NCI-H345 treated with DMSO at 0.1 percent for 48 hours (cell line): ENCODE measurements at regions not wholly inside any gene's neighbourhood (a gene's known extent, or its start where the extent isn't known, plus 50 kb on each side); places are given as distances from the start of the nearest gene placed in this dataset.
"Not testable (repeated sequence)": the region's sequence is repeated elsewhere in the genome, so short reads cannot be mapped to it uniquely, and the experiment has no call there.

Experiments
- DNase-seq: peaks from one replicate; lab custom pipeline; 2025; ENCODE audit not compliant: unreplicated experiment; lab: John Stamatoyannopoulos, UW

DNA sequence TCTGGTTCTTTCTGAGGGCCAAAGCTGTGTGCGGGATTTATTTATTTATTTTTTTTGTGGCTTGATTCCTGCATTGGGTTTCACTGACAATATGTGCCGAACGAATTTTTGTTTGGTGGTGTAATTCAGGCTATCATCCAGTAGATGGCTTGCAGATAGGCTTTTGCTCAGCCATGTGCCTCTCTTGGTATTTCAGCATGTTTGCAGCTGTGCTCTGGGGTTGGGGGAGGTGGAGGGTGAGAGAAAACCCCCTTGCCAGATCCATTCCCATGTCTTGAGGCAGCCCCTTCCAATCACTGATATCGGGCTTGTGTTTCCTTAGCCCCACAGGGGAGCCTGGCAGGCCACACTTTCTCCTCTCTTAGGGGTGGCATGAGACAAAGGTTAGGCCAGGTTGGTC is 302.4 kb downstream of the PTGER3 start:
- DNase-seq = no peak

DNA sequence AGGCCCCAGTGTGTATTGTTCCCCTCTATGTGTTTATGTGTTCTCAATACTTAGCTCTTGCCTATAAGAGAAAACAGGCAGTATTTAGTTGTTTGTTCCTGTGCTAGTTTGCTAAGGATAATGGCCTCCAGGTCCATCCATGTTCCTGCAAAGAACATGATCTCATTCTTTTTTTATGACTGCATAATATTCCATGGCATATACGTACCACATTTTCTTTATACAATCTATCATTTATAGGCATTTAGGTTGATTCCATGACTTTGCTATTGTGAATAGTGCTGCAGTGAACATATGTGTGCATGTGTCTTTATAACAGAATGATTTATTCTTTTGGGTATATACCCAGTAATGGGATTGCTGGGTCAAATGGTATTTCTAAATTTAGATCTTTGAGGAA is 301.6 kb downstream of the PTGER3 start:
- DNase-seq = not testable (repeated sequence)

DNA sequence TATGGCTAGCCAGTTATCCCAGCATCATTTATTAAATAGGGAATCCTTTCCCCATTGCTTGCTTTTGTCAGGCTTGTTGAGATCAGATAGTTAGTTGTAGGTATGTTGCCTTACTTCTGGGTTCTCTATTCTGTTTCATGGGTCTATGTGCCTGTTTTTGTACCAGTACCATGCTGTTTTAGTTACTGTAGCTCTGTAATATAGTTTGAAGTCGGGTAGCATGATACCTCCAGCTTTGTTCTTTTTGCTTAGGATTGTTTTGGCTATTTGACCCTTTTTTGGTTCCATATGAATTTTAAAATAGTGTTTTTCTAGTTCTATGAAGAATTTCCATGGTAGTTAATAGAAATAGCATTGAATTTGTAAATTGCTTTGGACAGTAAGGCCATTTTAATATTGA is 300.5 kb downstream of the PTGER3 start:
- not testable (repeated sequence) for DNase-seq

DNA sequence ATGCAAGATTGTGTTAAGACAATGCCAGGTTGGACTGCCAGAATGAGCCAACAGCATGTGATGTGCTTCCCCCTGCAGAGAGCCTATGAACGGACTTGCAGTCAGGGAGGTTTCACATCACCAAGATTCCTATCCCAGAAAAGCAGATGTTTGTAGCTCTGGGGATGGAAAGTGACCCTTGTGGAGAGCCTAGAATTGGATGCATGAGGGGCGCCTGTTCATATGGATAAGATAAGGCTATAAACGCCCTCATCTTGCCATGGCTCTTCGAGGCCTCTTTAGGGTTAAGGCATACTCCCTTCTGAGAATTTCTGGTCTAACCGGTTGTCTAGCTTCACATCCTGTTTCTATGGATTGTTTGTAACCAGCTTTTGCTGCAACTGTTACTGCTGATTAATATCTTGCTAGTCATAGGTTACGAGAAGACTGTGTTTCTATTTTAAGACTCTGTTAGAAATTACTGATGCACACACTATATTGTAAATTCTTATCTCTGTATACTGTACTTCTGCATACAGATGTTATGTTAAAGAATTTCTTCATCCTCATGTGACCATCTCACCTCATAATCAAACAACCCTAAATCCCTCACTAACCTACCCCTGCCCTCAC is 295.8 kb downstream of the PTGER3 start:
- not testable (repeated sequence) for DNase-seq

DNA sequence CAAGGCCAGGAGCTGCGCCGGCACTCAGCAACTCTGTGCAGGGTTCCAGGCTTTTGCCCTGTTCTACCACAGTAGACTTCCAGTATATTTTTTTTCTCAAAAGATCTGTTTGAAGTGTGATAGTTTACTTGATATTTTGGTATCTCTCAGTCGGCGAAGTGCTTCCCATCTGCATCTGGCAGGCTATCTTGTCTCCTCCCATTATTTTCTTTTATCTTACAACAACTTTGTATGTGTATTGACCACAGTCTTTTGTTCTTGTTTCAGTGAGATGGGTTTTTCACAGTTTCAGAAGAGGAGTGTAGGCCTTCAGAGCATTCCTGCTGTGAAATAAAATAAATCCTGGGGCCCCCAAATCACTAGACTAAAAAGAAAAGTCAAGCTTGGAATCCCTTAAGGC is 292.9 kb downstream of the PTGER3 start:
- no peak for DNase-seq

DNA sequence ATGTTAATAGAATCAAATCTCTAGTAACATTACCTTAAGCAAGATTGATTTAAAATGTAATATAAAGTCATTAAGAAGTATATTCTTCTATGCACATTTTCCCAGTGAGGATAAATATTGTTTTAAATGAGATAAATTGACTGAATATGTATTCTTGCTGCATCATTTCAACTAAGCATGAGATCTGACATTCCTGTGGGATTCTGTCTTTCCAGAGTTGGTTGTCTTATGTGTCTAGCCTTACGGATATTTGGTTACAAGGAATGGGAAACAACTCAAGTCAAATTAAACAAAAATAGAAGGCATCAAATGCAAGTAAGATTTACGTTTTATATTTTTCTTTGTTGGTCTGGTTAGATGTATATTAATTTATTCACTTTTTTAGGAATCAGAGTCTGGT is 287.5 kb downstream of the PTGER3 start:
- no peak for DNase-seq

DNA sequence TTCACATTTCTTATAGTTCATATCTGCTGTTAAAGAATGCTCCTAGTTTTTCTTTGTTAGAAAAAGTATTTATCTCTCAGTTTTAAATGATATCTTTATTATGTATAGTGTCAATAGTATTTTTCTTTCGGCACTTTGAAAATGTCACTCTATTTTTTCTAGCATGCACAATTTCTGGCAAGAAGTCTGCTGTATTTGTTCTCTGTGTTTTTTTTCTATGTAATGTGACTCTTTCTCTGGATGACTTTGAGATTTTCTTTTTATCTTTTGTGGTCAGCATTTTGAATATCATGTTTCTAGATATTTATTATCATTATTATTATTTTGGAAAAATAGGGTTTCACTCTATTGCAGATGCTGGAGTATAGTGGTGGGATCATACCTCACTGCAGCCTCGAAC is 285.2 kb downstream of the PTGER3 start:
- DNase-seq = no peak

DNA sequence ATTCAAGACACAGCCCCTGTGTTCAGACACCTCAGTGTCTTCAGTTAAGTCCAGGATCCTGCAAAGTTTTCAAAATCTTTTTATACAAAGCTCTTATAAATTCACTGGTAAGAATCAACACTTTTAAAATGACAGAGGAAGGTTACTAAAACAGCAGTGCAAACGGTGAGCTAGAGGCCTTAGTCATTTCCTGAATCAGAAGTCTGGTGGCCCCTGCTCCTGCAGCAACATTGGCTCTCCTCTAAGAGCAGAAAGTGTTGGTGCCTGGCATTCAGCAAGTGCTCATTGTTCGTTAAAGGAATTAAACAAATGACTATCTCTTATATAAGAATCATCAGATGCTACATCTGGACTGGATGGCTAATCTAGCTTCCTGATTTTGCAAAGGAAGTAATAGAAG is 282.9 kb downstream of the PTGER3 start:
- no peak for DNase-seq

DNA sequence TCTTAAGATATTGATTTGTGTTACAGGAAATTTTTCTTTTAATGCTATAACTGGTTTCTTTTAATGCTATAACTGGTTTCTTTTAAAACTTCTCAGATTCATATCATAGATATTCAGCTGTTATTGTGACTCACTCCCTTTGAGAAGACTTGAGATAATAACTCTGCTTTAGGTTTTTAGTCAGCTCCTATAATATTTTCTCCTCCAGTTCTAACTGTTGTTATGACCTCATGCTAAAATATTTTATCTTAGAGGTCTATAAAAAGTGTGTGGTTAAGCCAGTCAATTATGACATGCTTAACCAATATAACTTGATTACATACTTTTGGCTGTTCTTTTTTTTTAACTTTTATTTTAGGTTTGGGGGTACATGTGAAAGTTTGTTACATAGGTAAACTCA is 280.2 kb downstream of the PTGER3 start:
- DNase-seq = no peak

DNA sequence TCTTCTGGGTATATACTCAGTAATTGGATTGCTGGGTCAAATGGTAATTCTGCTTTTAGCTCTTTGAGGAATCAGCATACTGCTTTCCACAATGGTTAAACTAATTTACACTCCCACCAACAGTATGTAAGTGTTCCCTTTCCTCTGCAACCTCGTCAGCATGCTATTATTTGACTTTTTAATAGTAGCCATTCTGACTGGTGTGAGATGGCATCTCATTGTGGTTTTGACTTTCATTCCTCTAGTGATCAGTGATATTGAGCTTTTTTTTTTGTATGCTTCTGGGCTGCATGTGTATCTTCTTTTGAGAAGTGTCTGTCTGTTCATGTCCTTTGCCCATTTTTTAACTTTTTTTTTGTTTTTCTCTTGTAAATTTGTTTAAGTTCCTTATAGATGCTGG is 279.4 kb downstream of the PTGER3 start:
- DNase-seq = no peak

DNA sequence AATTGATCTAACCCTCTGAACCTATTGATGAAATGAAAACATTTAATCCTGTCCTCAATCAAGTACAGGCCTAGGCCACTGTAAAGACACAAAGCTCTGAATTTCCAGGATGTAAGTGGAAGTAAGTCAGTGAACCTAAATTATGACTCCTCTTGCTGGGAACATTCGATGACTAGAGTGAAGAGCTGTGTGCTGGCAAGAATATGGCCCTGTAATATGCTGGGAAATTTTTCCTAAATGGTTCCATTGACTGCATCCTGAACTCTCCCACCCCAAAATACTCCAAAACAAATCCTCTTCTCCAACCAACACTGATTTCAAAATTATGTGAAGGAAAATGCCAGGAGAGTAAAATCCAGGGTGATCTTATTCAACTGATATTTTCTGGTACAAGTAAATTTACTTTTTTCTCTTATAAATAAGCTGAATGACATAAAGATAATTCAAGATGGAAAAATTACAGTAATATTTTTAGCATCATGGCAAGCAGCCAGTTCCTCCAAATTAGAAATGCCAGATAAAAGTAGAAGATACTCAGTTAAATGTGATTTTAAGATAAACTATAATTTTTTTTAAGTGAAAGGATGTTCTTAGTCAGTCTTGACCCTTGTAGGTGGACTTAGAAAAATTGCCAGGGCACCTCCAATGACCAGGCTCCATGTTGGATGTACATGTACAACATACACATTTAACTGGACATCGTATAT is 269.4 kb downstream of the PTGER3 start:
- no peak for DNase-seq

DNA sequence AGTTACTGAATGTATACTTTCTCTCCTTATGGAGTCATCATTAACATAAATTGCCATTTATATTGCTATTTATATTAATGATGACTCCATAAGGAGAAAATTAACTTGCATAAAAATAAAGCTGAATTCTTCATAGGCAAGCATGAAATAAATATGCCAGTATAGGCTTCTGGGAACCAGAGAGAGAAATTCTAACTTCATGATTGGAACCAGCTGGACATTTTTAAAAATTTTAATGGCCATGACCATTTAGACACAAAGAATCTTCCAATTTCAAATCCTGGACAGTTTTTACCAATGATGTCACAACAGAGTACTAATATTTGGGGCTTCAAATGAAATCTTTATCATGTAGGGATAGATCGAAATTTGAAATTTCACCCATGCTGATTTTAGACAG is 268.7 kb downstream of the PTGER3 start:
- DNase-seq = no peak

DNA sequence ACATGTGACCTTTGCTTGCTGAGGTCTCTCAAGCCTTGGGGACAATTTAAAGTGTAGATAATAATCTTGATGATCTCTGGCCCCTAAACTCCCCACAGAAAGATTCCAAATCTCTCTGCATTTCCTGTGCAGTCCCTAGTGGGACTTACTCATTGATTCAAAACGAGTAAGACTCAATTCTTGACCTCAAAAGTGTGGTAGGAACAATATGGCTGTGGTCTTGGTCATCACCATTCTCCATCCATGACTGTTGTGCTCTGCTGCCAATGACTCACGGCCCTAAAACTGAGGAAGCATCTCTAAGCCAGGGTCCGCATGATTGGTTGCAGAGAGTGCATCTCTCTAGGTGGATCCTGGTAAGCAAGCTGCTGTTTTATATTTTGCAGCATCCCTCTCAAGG is 268.0 kb downstream of the PTGER3 start:
- no peak for DNase-seq

DNA sequence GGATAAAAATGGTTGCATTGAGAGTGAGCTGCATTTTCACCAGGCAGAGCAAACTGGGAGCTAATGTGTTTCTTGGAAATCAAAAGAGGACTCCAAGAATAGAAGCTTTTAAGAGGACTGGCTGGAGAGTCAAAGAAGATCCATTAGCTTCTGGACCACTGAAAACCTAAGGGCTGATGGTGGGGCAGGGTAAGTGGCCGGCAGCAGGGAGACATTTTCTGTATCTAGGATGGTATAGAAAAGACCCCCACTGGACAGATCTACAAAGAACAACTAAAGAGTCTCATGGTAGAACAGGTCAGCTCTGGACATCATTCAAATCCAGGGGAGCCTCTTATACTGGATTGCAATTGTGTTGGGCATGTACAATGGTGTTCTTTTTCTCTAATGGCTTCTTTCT is 262.3 kb downstream of the PTGER3 start:
- no peak for DNase-seq

DNA sequence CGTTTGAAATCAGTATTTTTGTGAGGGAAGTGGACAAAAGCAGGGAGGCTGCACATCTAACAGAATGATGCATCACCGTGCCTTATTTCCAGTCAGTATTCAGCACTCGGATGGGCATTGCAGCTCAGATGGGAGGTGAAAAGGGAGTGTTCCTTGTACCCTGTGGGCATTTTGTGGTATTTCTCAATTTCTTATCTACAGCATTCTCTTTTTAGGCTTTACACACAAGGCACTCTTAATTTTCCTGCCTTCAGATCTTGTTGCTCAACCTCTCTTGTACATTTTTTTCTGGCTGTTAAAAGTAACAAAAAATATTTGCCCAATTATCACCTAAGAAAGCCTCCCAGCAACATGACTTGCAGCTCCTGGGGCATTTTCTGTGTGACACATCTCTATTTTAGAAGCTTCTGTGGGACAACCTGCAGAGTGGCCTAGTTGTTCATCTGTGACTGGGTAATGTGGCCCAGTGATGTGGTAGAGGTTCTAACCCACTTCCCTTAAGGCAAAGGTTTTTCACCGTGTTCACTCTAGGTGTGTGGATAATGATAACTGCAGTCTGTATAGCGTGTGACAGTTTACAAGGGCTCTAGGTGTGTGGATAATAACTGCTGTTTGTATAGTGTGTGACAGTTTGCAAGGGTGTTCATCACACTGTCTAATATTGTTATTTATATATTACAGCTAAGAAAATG is 257.2 kb downstream of the PTGER3 start:
- no peak for DNase-seq

DNA sequence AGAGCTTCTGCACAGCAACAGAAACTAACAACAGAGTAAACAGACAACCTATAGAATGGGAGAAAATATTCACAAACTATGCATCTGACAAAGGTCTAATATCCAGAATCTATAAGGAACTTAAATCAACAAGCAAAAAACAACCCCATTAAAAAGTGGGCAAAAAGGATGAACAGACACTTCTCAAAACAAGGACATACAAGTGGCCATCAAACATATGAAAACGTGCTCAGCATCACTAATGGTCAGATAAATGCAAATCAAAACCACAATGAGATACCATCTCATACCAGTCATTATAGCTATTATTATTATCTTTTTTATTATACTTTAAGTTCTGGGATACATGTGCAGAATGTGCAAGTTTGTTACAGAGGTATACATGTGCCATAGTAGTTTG is 252.6 kb downstream of the PTGER3 start:
- DNase-seq = not testable (repeated sequence)

DNA sequence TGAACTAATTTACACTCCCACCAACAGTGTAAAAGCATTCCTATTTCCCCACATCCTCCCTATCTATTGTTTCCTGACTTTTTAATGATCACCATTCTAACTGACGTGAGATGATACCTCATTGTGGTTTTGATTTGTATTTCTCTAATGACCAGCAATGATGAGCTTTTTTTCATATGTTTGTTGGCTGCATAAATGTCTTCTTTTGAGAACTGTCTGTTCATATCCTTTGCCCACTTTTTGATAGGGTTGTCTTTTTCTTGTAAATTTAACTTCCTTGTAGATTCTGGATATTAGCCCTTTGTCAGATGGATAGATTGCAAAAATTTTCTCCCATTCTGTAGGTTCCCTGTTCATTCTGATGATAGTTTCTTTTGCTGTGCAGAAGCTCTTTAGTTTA is 251.3 kb downstream of the PTGER3 start:
- DNase-seq = not testable (repeated sequence)

DNA sequence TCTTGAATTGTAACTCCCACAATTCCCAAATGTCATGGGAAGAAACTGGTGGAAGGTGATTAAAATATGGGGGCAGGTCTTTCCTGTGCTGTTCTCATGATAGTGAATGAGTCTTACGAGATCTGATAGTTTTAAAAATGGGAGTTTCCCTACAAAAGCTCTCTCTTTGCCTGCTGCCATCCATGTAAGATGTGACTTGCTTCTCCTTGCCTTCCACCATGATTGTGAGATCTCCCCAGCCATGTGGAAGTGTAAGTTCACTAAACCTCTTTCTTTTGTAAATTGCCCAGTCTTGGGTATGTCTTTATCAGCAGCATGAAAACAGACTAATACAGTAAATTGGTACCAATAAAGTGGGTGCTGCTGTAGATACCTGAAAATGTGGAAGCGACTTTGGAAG is 245.0 kb downstream of the PTGER3 start:
- not testable (repeated sequence) for DNase-seq

DNA sequence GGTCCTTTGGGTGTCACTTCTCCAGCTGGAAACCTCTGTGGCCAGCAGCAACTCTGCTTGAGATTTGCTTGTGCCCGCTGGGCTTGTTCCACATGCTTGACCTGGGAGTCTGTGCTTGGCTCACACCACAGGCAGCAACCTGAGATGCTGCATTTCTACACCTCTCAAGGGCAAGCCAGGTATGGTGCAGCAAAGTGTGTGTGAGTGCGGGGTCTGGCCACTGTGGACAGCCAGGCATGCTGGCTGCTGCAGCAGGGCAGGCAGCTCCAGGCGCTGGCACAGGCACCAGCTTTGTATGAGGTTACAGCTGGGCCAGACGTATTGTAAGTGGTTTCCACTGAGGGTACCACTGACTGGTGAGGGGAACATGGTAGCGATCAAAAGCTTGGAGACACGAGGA is 242.0 kb downstream of the PTGER3 start:
- DNase-seq = no peak

DNA sequence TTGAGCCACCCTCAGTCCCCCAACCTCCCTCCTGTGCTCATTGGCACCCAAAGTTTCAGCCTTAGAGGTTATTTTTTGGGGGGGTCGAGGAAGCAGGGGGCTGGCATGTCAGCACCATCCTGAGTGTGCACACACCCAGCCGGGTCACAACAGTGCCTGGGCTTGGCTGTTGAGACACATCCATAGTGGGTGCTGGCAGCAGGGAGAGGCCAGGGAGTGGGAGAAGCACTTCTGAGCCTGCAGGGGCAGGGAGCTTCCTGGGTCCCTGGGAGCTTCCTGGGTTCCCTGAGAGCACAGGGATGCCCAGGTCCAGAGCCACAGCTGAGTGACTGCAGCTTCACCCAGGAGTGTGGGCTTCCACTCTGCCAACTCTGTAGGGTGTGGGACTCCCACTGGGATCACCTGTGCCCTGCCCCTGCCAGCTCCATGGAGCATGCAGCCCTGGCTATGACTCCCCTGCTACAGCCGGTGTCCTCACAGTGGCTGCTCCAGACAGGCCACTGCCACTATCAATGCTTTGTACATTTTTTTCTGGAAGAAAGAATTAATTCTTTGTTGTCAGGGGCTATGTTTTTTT is 240.4 kb downstream of the PTGER3 start:
- no peak for DNase-seq

DNA sequence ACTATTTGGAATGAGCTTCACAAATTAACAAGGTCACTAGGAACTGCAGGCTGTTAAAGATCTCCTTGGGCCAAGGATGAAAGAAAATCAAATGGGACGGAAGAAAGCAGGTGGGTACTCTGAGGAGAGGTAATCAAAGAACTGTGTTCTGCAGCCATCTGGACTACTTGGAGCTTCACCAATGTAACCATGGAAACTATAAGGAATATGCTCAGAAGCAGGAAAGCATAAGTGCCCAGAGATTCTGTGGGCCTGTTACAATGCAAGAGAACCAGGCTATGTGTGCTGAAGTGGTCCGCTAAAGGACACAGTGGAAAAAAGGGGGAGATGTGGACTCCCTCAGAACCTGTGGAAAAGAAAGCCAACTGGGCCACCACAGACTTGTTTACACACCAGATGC is 238.5 kb downstream of the PTGER3 start:
- no peak for DNase-seq

DNA sequence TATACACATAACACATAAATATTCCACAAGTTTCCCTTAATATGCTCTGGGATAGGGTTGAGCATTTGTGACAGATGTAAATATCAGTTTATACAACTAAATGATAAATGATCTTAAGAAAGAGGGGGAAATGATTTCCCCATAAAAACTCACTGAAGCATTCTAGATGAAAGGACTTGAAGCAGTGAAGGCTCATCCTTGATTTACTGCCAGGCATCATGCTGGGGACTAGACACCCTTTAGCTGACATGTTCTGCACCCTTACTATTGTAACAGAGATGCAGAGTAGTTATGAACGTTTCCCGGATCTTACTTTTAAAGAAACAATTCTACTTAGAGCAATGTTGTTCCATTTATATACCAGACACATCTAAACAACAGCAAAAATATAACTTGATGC is 235.8 kb downstream of the PTGER3 start:
- no peak for DNase-seq
